ENCODE measurements at regions not wholly inside any gene's neighbourhood (a gene's known extent, or its start where the extent isn't known, plus 50 kb on each side); places are given as distances from the start of the nearest gene placed in this dataset.

- TF ChIP-seq POLR2A (IDR thresholded peaks at IDR 0.05), result no peak
- TF ChIP-seq CTCF (IDR thresholded peaks at IDR 0.05 in 4 of 5, conservative IDR thresholded peaks at IDR 0.05 in 1 of 5), result no peak
Measured at GRCh38 chr6:168390749-168391420, 50.1 kb upstream of the SMOC2 start.

Measured in gastrocnemius medialis (tissue), 4 donors.